Upper lobe of right lung (tissue), 1 donor: ENCODE measurements at regions not wholly inside any gene's neighbourhood (a gene's known extent, or its start where the extent isn't known, plus 50 kb on each side); places are given as distances from the start of the nearest gene placed in this dataset.

ENCODE experiments used
- ATAC-seq: fragments of 200-7000 bp; cut with Tn5 transposase; one replicate; pipeline ENCODE4 v1.9.1; 2020; ENCODE audit warnings: mild to moderate bottlenecking, moderate library complexity
- DNase-seq: peaks from one replicate; pipeline ENCODE4 v3.0.0-alpha.2; 2020
- H3K27ac ChIP-seq: fragments of 200-600 bp; one replicate; pipeline ENCODE4 v1.8.0; 2022
- H3K27me3 ChIP-seq: fragments of 200-600 bp; one replicate; pipeline ENCODE4 v1.8.0; 2022; ENCODE audit warnings: mild to moderate bottlenecking
- H3K36me3 ChIP-seq: fragments of 200-600 bp; one replicate; pipeline ENCODE4 v1.8.0; 2022
- H3K4me1 ChIP-seq: fragments of 200-600 bp; one replicate; pipeline ENCODE4 v1.8.0; 2022
- H3K4me3 ChIP-seq: fragments of 200-600 bp; one replicate; pipeline ENCODE4 v1.8.0; 2022; ENCODE audit warnings: mild to moderate bottlenecking
- H3K9me3 ChIP-seq: fragments of 200-600 bp; one replicate; pipeline ENCODE4 v1.8.0; 2022
- intact Hi-C: fragments of 100-400 bp; cut with DNase I; formaldehyde crosslinking; loops from one replicate; pipeline ENCODE4 v1.11.0; 2022
- TF ChIP-seq, protein P1 (sequence below): fragments of 200-600 bp; IDR thresholded peaks from one replicate; pipeline ENCODE4 v1.8.0; 2022; ENCODE audit warnings: antibody characterized with exemption
- donor health status: DM: no; HTN: yes; CAD: no; lungs with severe emphysema.

DNA sequence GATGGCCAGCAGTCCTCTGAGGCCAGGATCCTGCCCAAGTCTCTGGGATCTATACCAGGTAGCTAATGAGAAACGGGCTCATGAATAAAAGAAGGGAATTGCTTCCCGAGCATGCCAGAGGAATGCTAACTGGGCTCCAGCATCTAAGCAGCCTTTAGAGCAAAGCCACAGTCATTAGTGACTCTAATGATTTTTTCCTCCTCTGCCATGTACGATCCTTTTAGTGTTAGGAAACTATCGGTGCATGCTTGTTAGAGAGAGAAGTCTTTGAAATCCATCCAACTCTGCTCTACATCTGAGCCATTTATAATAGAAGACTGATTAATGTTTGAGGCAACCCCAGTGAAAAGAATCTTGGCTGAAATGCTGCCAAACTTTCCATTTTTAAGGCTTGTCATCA lies 124.9 kb upstream of the TCERG1L start:
- no peak for ATAC-seq
- no peak overlapping the region for H3K4me3 ChIP-seq
- no peak overlapping the region for H3K27ac ChIP-seq

DNA sequence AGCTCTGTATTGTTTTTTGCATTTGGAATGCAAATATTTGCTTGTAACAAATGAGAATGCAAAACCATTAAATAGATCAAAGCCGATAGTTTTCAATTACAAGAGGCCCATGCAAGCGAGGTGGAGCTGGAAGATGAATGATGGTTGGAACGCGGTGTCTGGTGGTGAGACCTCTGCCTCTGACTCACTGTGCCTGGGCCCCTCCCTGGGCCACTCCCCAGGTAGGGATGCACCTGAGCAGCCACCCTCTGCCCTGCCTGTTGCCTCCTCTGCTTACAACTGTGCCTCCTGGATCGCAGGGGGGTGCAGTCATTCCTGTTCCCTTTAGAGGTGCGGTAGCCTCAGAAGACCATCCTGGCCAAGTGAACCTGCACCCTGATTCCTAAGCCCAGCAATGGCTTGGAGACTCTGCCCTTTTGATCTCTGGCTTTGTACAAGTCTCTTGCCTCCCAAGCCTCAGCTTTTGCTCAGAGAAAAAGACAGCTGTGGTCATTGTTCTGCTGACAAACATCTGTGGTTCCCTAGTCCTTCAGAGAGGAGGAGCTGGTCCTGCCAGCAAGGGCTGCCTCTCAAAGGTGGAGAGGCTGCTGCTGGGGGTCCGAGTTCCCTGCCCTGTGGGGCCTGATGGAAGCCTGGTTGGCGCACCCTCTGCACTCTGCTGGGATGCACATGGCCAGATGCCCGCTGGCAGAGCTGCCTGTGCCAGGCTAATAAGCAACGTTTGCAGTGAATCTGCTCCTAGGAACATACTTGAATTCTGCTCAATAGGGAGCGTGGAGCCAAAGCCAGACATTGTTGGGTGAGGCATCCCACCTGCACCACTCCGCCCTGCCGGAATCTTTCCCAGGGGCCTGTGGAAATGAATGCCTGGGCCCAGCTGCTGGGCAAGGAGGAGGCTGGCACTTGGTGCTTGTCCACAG lies 126.3 kb upstream of the TCERG1L start:
- ATAC-seq: no peak
- H3K4me1 ChIP-seq: no peaks in the 10 kb centered on the region

More for the DNA sequence above, 124.9 kb upstream of the TCERG1L start:
- Histone ChIP-seq H3K36me3 (no peaks in the 10 kb centered on the region), H3K9me3 (no peaks in the 10 kb centered on the region), H3K4me1 (no peaks in the 10 kb centered on the region), H3K27me3 (peaks cover 19% of the 10 kb centered on the region)
- TF ChIP-seq, protein P1, sequence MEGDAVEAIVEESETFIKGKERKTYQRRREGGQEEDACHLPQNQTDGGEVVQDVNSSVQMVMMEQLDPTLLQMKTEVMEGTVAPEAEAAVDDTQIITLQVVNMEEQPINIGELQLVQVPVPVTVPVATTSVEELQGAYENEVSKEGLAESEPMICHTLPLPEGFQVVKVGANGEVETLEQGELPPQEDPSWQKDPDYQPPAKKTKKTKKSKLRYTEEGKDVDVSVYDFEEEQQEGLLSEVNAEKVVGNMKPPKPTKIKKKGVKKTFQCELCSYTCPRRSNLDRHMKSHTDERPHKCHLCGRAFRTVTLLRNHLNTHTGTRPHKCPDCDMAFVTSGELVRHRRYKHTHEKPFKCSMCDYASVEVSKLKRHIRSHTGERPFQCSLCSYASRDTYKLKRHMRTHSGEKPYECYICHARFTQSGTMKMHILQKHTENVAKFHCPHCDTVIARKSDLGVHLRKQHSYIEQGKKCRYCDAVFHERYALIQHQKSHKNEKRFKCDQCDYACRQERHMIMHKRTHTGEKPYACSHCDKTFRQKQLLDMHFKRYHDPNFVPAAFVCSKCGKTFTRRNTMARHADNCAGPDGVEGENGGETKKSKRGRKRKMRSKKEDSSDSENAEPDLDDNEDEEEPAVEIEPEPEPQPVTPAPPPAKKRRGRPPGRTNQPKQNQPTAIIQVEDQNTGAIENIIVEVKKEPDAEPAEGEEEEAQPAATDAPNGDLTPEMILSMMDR: no peak
- no peak for DNase-seq
- intact Hi-C loops: no loop called here

DNA sequence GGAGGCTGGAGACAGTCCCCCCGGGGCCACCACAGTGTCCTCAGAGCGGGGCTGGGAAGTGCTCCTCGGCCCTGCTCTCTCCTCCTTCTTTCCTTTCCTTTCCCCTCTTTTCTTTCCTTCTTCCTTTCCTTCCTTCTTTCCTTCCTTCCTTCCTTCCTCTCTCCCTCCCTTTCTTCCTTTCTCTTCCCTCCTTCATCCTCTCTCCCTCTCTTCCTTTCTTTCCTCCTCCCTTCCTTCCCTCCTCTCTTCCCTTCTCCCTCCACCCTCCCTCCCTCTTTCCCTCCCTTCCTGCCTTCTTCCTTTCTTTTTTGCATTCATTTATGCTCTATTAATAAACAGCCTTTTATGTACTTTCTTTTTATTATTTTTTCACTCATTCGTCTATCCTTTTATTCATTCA lies 127.1 kb upstream of the TCERG1L start:
- intact Hi-C loops: no loop called here
- Histone ChIP-seq H3K9me3 (no peaks in the 10 kb centered on the region), H3K27me3 (peaks cover 19% of the 10 kb centered on the region), H3K4me1 (no peaks in the 10 kb centered on the region), H3K27ac (no peak overlapping the region), H3K36me3 (no peaks in the 10 kb centered on the region), H3K4me3 (no peak overlapping the region)
- TF ChIP-seq, protein P1: no peak
- no peak for ATAC-seq
- DNase-seq: no peak

More for the DNA sequence above, 126.3 kb upstream of the TCERG1L start:
- TF ChIP-seq, protein P1: no peak
- no peak overlapping the region for H3K4me3 ChIP-seq
- H3K27ac ChIP-seq: no peak overlapping the region
- DNase-seq: no peak
- H3K36me3 ChIP-seq: no peaks in the 10 kb centered on the region
- intact Hi-C loops: no loop called here
- H3K9me3 ChIP-seq: no peaks in the 10 kb centered on the region
- peaks cover 19% of the 10 kb centered on the region for H3K27me3 ChIP-seq

DNA sequence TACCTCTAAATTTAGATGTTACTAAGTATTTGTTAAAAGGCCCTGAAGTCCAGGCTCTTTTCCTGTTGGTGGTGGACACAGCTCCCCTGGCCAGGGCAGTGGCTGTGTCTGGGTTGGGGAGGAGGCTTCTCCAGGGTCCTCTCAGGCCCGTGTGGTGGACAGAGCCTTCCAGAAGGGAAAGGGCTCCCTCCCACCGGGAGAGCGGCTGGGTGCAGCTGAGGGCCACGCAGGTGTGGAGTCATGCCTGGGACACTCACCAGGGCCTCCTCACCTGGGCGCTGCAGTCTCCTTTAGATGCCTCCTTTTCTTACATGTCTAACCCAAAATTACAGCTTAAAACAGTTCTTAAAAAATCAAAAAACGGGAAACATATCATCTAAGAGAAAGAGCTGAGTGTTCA lies 128.2 kb upstream of the TCERG1L start:
- TF ChIP-seq, protein P1: no peak
- Histone ChIP-seq H3K4me3 (no peak overlapping the region), H3K9me3 (no peaks in the 10 kb centered on the region), H3K36me3 (no peaks in the 10 kb centered on the region), H3K4me1 (no peaks in the 10 kb centered on the region), H3K27ac (no peak overlapping the region), H3K27me3 (peaks cover 19% of the 10 kb centered on the region)
- intact Hi-C loops: no loop called here
- DNase-seq (no peak), ATAC-seq (no peak)

DNA sequence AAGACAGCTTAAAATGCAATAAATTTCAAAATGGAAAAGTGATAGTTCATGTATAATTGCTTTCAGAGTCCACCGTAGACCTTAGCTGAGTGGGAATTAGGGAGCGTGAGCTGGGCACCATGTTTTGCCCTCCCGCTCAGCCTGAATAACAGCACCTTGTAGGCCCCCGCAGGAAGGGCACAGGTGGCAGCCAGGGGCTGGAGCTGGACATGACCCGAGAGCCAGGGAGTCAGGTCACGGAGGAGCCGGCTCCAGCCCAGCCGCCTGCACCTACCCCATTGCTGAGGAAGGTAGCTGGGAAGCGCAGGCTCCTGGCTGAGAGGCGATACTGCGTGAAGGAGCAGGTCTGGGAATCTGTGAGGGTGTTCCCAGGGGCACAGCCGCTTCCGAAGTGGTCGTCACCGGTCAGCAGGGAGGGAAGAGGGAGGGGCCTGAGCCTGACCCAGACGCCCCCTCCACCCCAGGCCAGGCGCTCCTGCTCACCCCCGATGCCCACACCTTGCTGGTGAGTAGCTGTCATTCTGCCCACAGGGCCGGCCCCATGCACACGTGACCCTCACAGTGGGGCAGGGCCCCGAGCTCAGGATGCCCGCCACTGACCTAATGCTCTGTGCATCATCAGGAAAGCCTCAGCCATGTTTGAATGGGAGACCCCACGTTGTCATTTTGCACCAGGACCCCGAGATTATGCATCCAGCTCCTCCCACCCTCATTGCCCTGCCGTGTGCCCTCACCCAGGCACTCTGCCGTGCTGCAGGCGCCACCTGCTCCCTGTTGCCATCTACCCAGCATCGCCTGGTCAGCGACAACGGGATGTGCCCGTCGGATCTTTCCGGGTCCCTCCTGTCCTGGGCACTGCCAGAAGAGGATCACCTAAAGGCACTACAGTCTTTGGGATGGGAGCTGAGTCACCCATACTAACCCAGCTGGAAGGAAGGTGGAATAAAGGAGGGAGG lies 129.2 kb upstream of the TCERG1L start:
- Histone ChIP-seq H3K36me3 (no peaks in the 10 kb centered on the region), H3K4me3 (no peak overlapping the region), H3K27me3 (peaks cover 19% of the 10 kb centered on the region), H3K27ac (no peak overlapping the region), H3K9me3 (no peaks in the 10 kb centered on the region), H3K4me1 (no peaks in the 10 kb centered on the region)
- intact Hi-C loops: no loop called here
- DNase-seq (no peak), ATAC-seq (no peak)
- TF ChIP-seq, protein P1: no peak
